ENCODE measurements at regions not wholly inside any gene's neighbourhood (a gene's known extent, or its start where the extent isn't known, plus 50 kb on each side); places are given as distances from the start of the nearest gene placed in this dataset.

- H3K27ac ChIP-seq (ENCODE audit: low read depth, low read length): no peak overlapping the region
- no peak overlapping the region for H3K4me2 ChIP-seq (ENCODE audit: low read length)
- H3K9me2 ChIP-seq (replicated peaks; ENCODE audit: control insufficient read depth, low read length): no peaks in the 10 kb centered on the region
- H3F3A ChIP-seq (ENCODE audit: control insufficient read depth, insufficient read depth): no peaks in the 10 kb centered on the region
- no peaks in the 10 kb centered on the region for H3K79me2 ChIP-seq (ENCODE audit: control insufficient read depth, low read length)
- H3K4me3 ChIP-seq (ENCODE audit: low read length): no peak overlapping the region
- peaks cover 8% of the 10 kb centered on the region; the same call in 1 of the 2 replicates for H3K27me3 ChIP-seq (ENCODE audit: control insufficient read depth, low read length)
- H3K4me1 ChIP-seq (ENCODE audit: control insufficient read depth, low read length): no peaks in the 10 kb centered on the region
- H3K9me3 ChIP-seq (ENCODE audit: control insufficient read depth, insufficient read depth, low read length): no peaks in the 10 kb centered on the region
- TF ChIP-seq EZH2phosphoT487 (IDR thresholded peaks at IDR 0.05; ENCODE audit: borderline replicate concordance, low read length): no peak
- TF ChIP-seq CTCF (IDR thresholded peaks at IDR 0.05; ENCODE audit: low read depth, low read length, poor library complexity, severe bottlenecking): no peak
- H4K20me1 ChIP-seq (ENCODE audit: control insufficient read depth, insufficient read depth, low read depth, low read length): no peaks in the 10 kb centered on the region
- H3K36me3 ChIP-seq (ENCODE audit: control insufficient read depth, low read length): no peaks in the 10 kb centered on the region
These were observed 126.0 kb upstream of the VRK1 start for GRCh38 chr14:96671218-96671617.

GRCh38 chr14:96673706-96674105, 123.5 kb upstream of the VRK1 start:
- no peaks in the 10 kb centered on the region for H3K9me3 ChIP-seq (ENCODE audit: control insufficient read depth, insufficient read depth, low read length)
- H3K4me3 ChIP-seq (ENCODE audit: low read length): no peak overlapping the region
- H3K27ac ChIP-seq (ENCODE audit: low read depth, low read length): no peak overlapping the region
- H3F3A ChIP-seq (ENCODE audit: control insufficient read depth, insufficient read depth): no peaks in the 10 kb centered on the region
- no peaks in the 10 kb centered on the region for H3K79me2 ChIP-seq (ENCODE audit: control insufficient read depth, low read length)
- no peaks in the 10 kb centered on the region for H4K20me1 ChIP-seq (ENCODE audit: control insufficient read depth, insufficient read depth, low read depth, low read length)
- TF ChIP-seq CTCF (IDR thresholded peaks at IDR 0.05; ENCODE audit: low read depth, low read length, poor library complexity, severe bottlenecking): no peak
- no peaks in the 10 kb centered on the region for H3K4me1 ChIP-seq (ENCODE audit: control insufficient read depth, low read length)
- no peaks in the 10 kb centered on the region for H3K36me3 ChIP-seq (ENCODE audit: control insufficient read depth, low read length)
- H3K9me2 ChIP-seq (replicated peaks; ENCODE audit: control insufficient read depth, low read length): no peaks in the 10 kb centered on the region
- no peak overlapping the region for H3K4me2 ChIP-seq (ENCODE audit: low read length)
- H3K27me3 ChIP-seq (ENCODE audit: control insufficient read depth, low read length): peaks cover 10% of the 10 kb centered on the region; the same call in 1 of the 2 replicates

- H3K4me2 ChIP-seq (ENCODE audit: low read length): no peak overlapping the region
- H3F3A ChIP-seq (ENCODE audit: control insufficient read depth, insufficient read depth): no peaks in the 10 kb centered on the region
- H3K9me3 ChIP-seq (ENCODE audit: control insufficient read depth, insufficient read depth, low read length): no peaks in the 10 kb centered on the region
- H3K4me3 ChIP-seq (ENCODE audit: low read length): no peak overlapping the region
- H3K36me3 ChIP-seq (ENCODE audit: control insufficient read depth, low read length): no peaks in the 10 kb centered on the region
- H4K20me1 ChIP-seq (ENCODE audit: control insufficient read depth, insufficient read depth, low read depth, low read length): no peaks in the 10 kb centered on the region
- no peak overlapping the region for H3K27ac ChIP-seq (ENCODE audit: low read depth, low read length)
- no peaks in the 10 kb centered on the region for H3K9me2 ChIP-seq (replicated peaks; ENCODE audit: control insufficient read depth, low read length)
- H3K4me1 ChIP-seq (ENCODE audit: control insufficient read depth, low read length): no peaks in the 10 kb centered on the region
- no peaks in the 10 kb centered on the region for H3K79me2 ChIP-seq (ENCODE audit: control insufficient read depth, low read length)
- TF ChIP-seq CTCF (IDR thresholded peaks at IDR 0.05; ENCODE audit: low read depth, low read length, poor library complexity, severe bottlenecking) (no peak), EZH2phosphoT487 (IDR thresholded peaks at IDR 0.05; ENCODE audit: borderline replicate concordance, low read length) (no peak)
- peaks cover 10% of the 10 kb centered on the region; the same call in 1 of the 2 replicates for H3K27me3 ChIP-seq (ENCODE audit: control insufficient read depth, low read length)
These were observed 123.1 kb upstream of the VRK1 start for GRCh38 chr14:96674121-96674520.

GRCh38 chr14:96676166-96676565, 121.0 kb upstream of the VRK1 start:
- H3K9me3 ChIP-seq (ENCODE audit: control insufficient read depth, insufficient read depth, low read length): no peaks in the 10 kb centered on the region
- no peaks in the 10 kb centered on the region for H3K36me3 ChIP-seq (ENCODE audit: control insufficient read depth, low read length)
- H3K27ac ChIP-seq (ENCODE audit: low read depth, low read length): no peak overlapping the region
- H3K9me2 ChIP-seq (replicated peaks; ENCODE audit: control insufficient read depth, low read length): no peaks in the 10 kb centered on the region
- peaks cover 8% of the 10 kb centered on the region; the same call in 1 of the 2 replicates for H3K27me3 ChIP-seq (ENCODE audit: control insufficient read depth, low read length)
- no peaks in the 10 kb centered on the region for H3K4me1 ChIP-seq (ENCODE audit: control insufficient read depth, low read length)
- H3K79me2 ChIP-seq (ENCODE audit: control insufficient read depth, low read length): no peaks in the 10 kb centered on the region
- no peak overlapping the region for H3K4me3 ChIP-seq (ENCODE audit: low read length)
- TF ChIP-seq CTCF (IDR thresholded peaks at IDR 0.05; ENCODE audit: low read depth, low read length, poor library complexity, severe bottlenecking) (no peak), EZH2phosphoT487 (IDR thresholded peaks at IDR 0.05; ENCODE audit: borderline replicate concordance, low read length) (no peak)
- H3K4me2 ChIP-seq (ENCODE audit: low read length): no peak overlapping the region
- no peaks in the 10 kb centered on the region for H3F3A ChIP-seq (ENCODE audit: control insufficient read depth, insufficient read depth)
- H4K20me1 ChIP-seq (ENCODE audit: control insufficient read depth, insufficient read depth, low read depth, low read length): no peaks in the 10 kb centered on the region
